ENCODE measurements at regions not wholly inside any gene's neighbourhood (a gene's known extent, or its start where the extent isn't known, plus 50 kb on each side); places are given as distances from the start of the nearest gene placed in this dataset.

DNA sequence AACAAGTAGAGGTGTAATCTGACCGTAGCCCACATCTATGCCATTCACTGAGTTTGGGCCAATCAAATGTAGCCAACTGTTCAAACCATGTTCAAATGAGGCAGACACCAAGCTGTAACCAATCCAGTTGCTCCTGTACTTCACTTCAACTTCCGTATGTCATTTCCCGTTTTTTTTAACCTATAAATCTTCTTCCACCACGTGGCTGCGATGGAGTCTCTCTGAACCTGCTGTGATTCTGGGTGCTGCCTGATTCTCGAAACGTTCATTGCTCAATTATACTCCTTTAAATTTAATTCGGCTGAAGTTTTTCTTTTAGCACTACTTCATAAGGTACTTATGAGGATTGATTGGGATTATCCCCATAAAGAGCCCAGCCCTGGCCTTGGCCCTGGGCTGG lies 179.7 kb downstream of the PIK3R1 start:
- TF ChIP-seq CTCF (IDR thresholded peaks at IDR 0.05 in 8 of 11, conservative IDR thresholded peaks at IDR 0.05 in 3 of 11) (no peak), POLR2AphosphoS5 (IDR thresholded peaks at IDR 0.05) (no peak), POLR2A (IDR thresholded peaks at IDR 0.05) (no peak)
